H9 (cell line): ENCODE measurements at regions not wholly inside any gene's neighbourhood (a gene's known extent, or its start where the extent isn't known, plus 50 kb on each side); places are given as distances from the start of the nearest gene placed in this dataset.

Experiments used
- DNase-seq: peaks from one replicate; pipeline ENCODE4 v3.0.0-alpha.2; 2017
- H2AFZ ChIP-seq: one replicate; pipeline ENCODE4 v1.6.1; 2013; ENCODE audit warnings: mild to moderate bottlenecking, low read length, control low read depth, moderate library complexity
- H2AK5ac ChIP-seq: 2 replicates; pipeline ENCODE4 v1.6.1; 2013; ENCODE audit warnings: low read length, control low read depth, mixed read lengths; ENCODE audit not compliant: insufficient read length
- H2BK120ac ChIP-seq: one replicate; pipeline ENCODE4 v1.6.1; 2013; ENCODE audit warnings: low read depth, mild to moderate bottlenecking, low read length, control low read depth, inconsistent platforms; ENCODE audit not compliant: poor library complexity, severe bottlenecking
- H2BK12ac ChIP-seq: 2 replicates; pipeline ENCODE4 v1.6.1; 2013; ENCODE audit warnings: low read length, control low read depth, mixed read lengths, low read depth; ENCODE audit not compliant: insufficient read length
- H2BK15ac ChIP-seq: 2 replicates; pipeline ENCODE4 v1.6.1; 2013; ENCODE audit warnings: low read depth, low read length, control low read depth
- H2BK20ac ChIP-seq: one replicate; pipeline ENCODE4 v1.6.1; 2013; ENCODE audit warnings: low read depth, mild to moderate bottlenecking, low read length, control low read depth, inconsistent platforms; ENCODE audit not compliant: poor library complexity, severe bottlenecking
- H2BK5ac ChIP-seq: 2 replicates; pipeline ENCODE4 v1.6.1; 2013; ENCODE audit warnings: low read length, control low read depth, mixed read lengths; ENCODE audit not compliant: insufficient read length
- H3K14ac ChIP-seq: 2 replicates; pipeline ENCODE4 v1.6.1; 2013; ENCODE audit warnings: low read length, control low read depth; ENCODE audit not compliant: insufficient read depth
- H3K18ac ChIP-seq: 2 replicates; pipeline ENCODE4 v1.6.1; 2013; ENCODE audit warnings: low read depth, mild to moderate bottlenecking, mixed read lengths, low read length, control low read depth; ENCODE audit not compliant: insufficient read length
- H3K23ac ChIP-seq: 2 replicates; pipeline ENCODE4 v1.6.1; 2013; ENCODE audit warnings: low read length, control low read depth, mixed read lengths, low read depth; ENCODE audit not compliant: insufficient read length
- H3K23me2 ChIP-seq: 2 replicates; pipeline ENCODE4 v1.6.1; 2013; ENCODE audit warnings: low read depth, mild to moderate bottlenecking, mixed read lengths, low read length, control low read depth; ENCODE audit not compliant: insufficient read length, poor library complexity, severe bottlenecking
- H3K27ac ChIP-seq: 2 replicates; pipeline ENCODE4 v1.5.1; 2013; ENCODE audit warnings: low read length, control low read depth, mixed read lengths, low read depth; ENCODE audit not compliant: insufficient read length
- H3K27me3 ChIP-seq: 2 replicates; pipeline ENCODE4 v1.6.1; 2013; ENCODE audit warnings: low read length, control low read depth, inconsistent platforms; ENCODE audit not compliant: insufficient read depth
- H3K4ac ChIP-seq: 2 replicates; pipeline ENCODE4 v1.6.1; 2013; ENCODE audit warnings: low read depth, mild to moderate bottlenecking, control low read depth, inconsistent platforms, low read length, moderate library complexity
- H3K4me1 ChIP-seq: 2 replicates; pipeline ENCODE4 v1.6.1; 2013; ENCODE audit warnings: low read length, control low read depth, inconsistent platforms; ENCODE audit not compliant: insufficient read depth
- H3K4me2 ChIP-seq: 2 replicates; pipeline ENCODE4 v1.6.1; 2013; ENCODE audit warnings: low read length, control low read depth, mixed read lengths; ENCODE audit not compliant: insufficient read length, insufficient read depth
- H3K56ac ChIP-seq: 2 replicates; pipeline ENCODE4 v1.6.1; 2013; ENCODE audit warnings: low read depth, mild to moderate bottlenecking, mixed read lengths, low read length, control low read depth; ENCODE audit not compliant: insufficient read length
- H3K79me1 ChIP-seq: 2 replicates; pipeline ENCODE4 v1.6.1; 2013; ENCODE audit warnings: low read depth, mild to moderate bottlenecking, moderate library complexity, low read length, control low read depth, inconsistent platforms; ENCODE audit not compliant: insufficient read depth, poor library complexity, severe bottlenecking
- H3K79me2 ChIP-seq: 2 replicates; pipeline ENCODE4 v1.6.1; 2013; ENCODE audit warnings: low read length, control low read depth, inconsistent platforms; ENCODE audit not compliant: insufficient read depth
- H3K9ac ChIP-seq: 2 replicates; pipeline ENCODE4 v1.6.1; 2013; ENCODE audit warnings: low read length, control low read depth, mixed read lengths; ENCODE audit not compliant: insufficient read length; ENCODE audit errors: extremely low read depth
- H3K9me3 ChIP-seq: one replicate; pipeline ENCODE4 v1.6.1; 2013; ENCODE audit warnings: low read depth, low read length, inconsistent platforms; ENCODE audit not compliant: control insufficient read depth
- H3T11ph ChIP-seq: one replicate; pipeline ENCODE4 v1.6.1; 2013; ENCODE audit warnings: mild to moderate bottlenecking, low read length, control low read depth, inconsistent platforms
- H4K20me1 ChIP-seq: one replicate; pipeline ENCODE4 v1.6.1; 2013; ENCODE audit not compliant: control insufficient read depth, insufficient read length, insufficient read depth
- H4K5ac ChIP-seq: 2 replicates; pipeline ENCODE4 v1.6.1; 2013; ENCODE audit warnings: low read depth, mild to moderate bottlenecking, mixed read lengths, low read length, control low read depth; ENCODE audit not compliant: insufficient read length
- H4K8ac ChIP-seq: replicated peaks from 2 replicates; pipeline ENCODE4 v1.6.1; 2013; ENCODE audit warnings: low read length, control low read depth, mixed read lengths, low read depth; ENCODE audit not compliant: insufficient read length
- H4K91ac ChIP-seq: 2 replicates; pipeline ENCODE4 v1.6.1; 2013; ENCODE audit warnings: low read depth, mild to moderate bottlenecking, moderate library complexity, mixed read lengths, low read length, control low read depth; ENCODE audit not compliant: insufficient read length
- H3K27ac Mint-ChIP-seq, 3 experiments: 2 replicates in 2 of 3; 3 replicates in 1 of 3; pipeline ENCODE4 v1.8.0; 2020 to 2021; ENCODE audit warnings: mixed read lengths in 3 of 3, mild to moderate bottlenecking in 1 of 3, moderate library complexity in 1 of 3
- H3K27me3 Mint-ChIP-seq: 2 replicates; pipeline ENCODE4 v1.8.0; 2021; ENCODE audit warnings: low read depth, mild to moderate bottlenecking, moderate library complexity, mixed read lengths
- H3K36me3 Mint-ChIP-seq, 3 experiments: 2 replicates in 2 of 3; 3 replicates in 1 of 3; pipeline ENCODE4 v1.8.0; 2020 to 2021; ENCODE audit warnings: low read depth in 3 of 3, mixed read lengths in 3 of 3; ENCODE audit not compliant: insufficient read depth in 1 of 3
- H3K4me1 Mint-ChIP-seq, 2 experiments: 2 replicates each; pipeline ENCODE4 v1.8.0; 2020; ENCODE audit warnings: mixed read lengths in 2 of 2
- H3K4me3 Mint-ChIP-seq, 2 experiments: 2 replicates in 1 of 2; 3 replicates in 1 of 2; pipeline ENCODE4 v1.8.0; 2020 to 2021; ENCODE audit warnings: mild to moderate bottlenecking in 2 of 2, mixed read lengths in 2 of 2, moderate library complexity in 1 of 2
- H3K9me3 Mint-ChIP-seq, 2 experiments: 2 replicates in 1 of 2; 3 replicates in 1 of 2; pipeline ENCODE4 v1.8.0; 2020; ENCODE audit warnings: mild to moderate bottlenecking in 2 of 2, mixed read lengths in 2 of 2, moderate library complexity in 1 of 2
- WGBS: extraction: QIAGEN DNeasy Blood & Tissue Kit; methylation state at CpG from one replicate; pipeline ENCODE4 v1.1.7; 2013; ENCODE audit warnings: missing lambda C conversion rate, low lambda C conversion rate, mixed read lengths; ENCODE audit not compliant: insufficient read length; ENCODE audit errors: extremely low coverage; 5-methylcytosine and 5-hydroxymethylcytosine counted together
- TF ChIP-seq, protein P1 (sequence below): fragments of 200-600 bp; sonication (generic); conservative IDR thresholded peaks from 3 replicates; pipeline ENCODE4 v1.8.0; 2021; ENCODE audit warnings: antibody characterized with exemption, mild to moderate bottlenecking

DNA sequence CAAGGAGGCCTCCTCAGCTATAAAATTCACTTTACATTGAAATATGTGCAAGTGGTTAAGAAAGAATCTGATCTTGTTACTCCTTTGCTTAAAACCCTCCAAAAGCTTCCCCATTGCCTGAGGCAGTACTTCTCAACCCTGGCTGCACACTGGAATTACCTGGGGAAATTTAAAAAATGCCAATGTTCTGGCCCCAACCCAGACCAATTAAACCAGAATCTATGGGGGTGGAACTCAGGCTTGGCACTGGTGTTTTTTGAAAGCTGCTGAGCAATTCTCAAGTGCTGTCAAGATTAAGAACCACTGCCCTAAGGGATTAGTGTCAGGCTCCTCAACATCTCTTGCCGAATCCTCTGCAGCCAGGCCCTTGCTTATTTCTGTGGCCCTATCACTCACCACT lies 269.6 kb downstream of the ELAVL2 start:
- Histone ChIP-seq H4K20me1 (no peaks in the 10 kb centered on the region), H3K14ac (no peak overlapping the region), H3K27me3 (no peaks in the 10 kb centered on the region), H3T11ph (no peak overlapping the region), H2BK12ac (no peak overlapping the region), H3K23me2 (no peaks in the 10 kb centered on the region), H2AFZ (no peak overlapping the region), H2AK5ac (no peak overlapping the region), H3K23ac (no peak overlapping the region), H2BK120ac (no peak overlapping the region), H3K4me2 (no peak overlapping the region), H2BK15ac (no peak overlapping the region), H2BK20ac (no peak overlapping the region), H4K91ac (no peak overlapping the region), H3K9ac (no peak overlapping the region), H3K9me3 (no peaks in the 10 kb centered on the region), H2BK5ac (no peak overlapping the region), H3K4ac (no peak overlapping the region), H3K18ac (no peak overlapping the region), H3K79me1 (no peaks in the 10 kb centered on the region), H3K4me1 (no peaks in the 10 kb centered on the region), H3K27ac (no peak overlapping the region), H4K5ac (no peak overlapping the region), H3K56ac (no peak overlapping the region), H3K79me2 (no peaks in the 10 kb centered on the region), H4K8ac (no peak overlapping the region)
- no peak overlapping the region for H3K4me3 Mint-ChIP-seq
- H3K9me3 Mint-ChIP-seq, result peaks cover 0 to 4% of the 10 kb centered on the region in 2 experiments; a peak in 2 of 5 replicates
- WGBS, result no CpG with 5 or more reads among the region's 1 CpG
- no peaks in the 10 kb centered on the region for H3K27me3 Mint-ChIP-seq
- DNase-seq, result no peak
- H3K4me1 Mint-ChIP-seq, result peaks cover 19 to 24% of the 10 kb centered on the region in 2 experiments
- H3K36me3 Mint-ChIP-seq, result peaks cover 0 to 4% (median 4%) of the 10 kb centered on the region in 3 experiments; a peak in 4 of 7 replicates
- TF ChIP-seq, protein P1, sequence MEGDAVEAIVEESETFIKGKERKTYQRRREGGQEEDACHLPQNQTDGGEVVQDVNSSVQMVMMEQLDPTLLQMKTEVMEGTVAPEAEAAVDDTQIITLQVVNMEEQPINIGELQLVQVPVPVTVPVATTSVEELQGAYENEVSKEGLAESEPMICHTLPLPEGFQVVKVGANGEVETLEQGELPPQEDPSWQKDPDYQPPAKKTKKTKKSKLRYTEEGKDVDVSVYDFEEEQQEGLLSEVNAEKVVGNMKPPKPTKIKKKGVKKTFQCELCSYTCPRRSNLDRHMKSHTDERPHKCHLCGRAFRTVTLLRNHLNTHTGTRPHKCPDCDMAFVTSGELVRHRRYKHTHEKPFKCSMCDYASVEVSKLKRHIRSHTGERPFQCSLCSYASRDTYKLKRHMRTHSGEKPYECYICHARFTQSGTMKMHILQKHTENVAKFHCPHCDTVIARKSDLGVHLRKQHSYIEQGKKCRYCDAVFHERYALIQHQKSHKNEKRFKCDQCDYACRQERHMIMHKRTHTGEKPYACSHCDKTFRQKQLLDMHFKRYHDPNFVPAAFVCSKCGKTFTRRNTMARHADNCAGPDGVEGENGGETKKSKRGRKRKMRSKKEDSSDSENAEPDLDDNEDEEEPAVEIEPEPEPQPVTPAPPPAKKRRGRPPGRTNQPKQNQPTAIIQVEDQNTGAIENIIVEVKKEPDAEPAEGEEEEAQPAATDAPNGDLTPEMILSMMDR, result no peak
- H3K27ac Mint-ChIP-seq, result peak overlapping the region in 1 of 3 experiments; percentile 1; a peak in 1 of 7 replicates
